Natural killer cell (primary cell): ENCODE measurements at regions not wholly inside any gene's neighbourhood (a gene's known extent, or its start where the extent isn't known, plus 50 kb on each side); places are given as distances from the start of the nearest gene placed in this dataset.
"Not testable (repeated sequence)": the region's sequence is repeated elsewhere in the genome, so short reads cannot be mapped to it uniquely, and the experiment has no call there.

ENCODE experiments used
- ATAC-seq, 3 donors: fragments of 150-1000 bp in 2 of 3; fragments of 200-7000 bp in 1 of 3; cut with Tn5 transposase; 1 replicate in 1 of 3; 2 replicates in 2 of 3; pipeline ENCODE4 v1.10.0; 2021; ENCODE audit warnings: mild to moderate bottlenecking in 2 of 3, moderate library complexity in 2 of 3
- DNase-seq, 2 donors: peaks; one replicate each; pipeline versions ENCODE4 v3.0.0 to v3.0.0-alpha.2; 2013 to 2021; ENCODE audit warnings: mixed read lengths in 1 of 2
- H3K27ac ChIP-seq: one replicate; pipeline ENCODE4 v1.5.1; 2013; ENCODE audit warnings: mild to moderate bottlenecking, low read length
- H3K27me3 ChIP-seq: one replicate; pipeline ENCODE4 v1.6.1; 2013; ENCODE audit warnings: low read length; ENCODE audit not compliant: control insufficient read depth, insufficient read depth
- H3K36me3 ChIP-seq: one replicate; pipeline ENCODE4 v1.6.1; 2013; ENCODE audit warnings: low read length; ENCODE audit not compliant: control insufficient read depth, insufficient read depth
- H3K4me1 ChIP-seq: one replicate; pipeline ENCODE4 v1.6.1; 2013; ENCODE audit warnings: low read length; ENCODE audit not compliant: control insufficient read depth, insufficient read depth
- H3K4me3 ChIP-seq: one replicate; pipeline ENCODE4 v1.5.1; 2013; ENCODE audit warnings: low read length
- H3K9me3 ChIP-seq: one replicate; pipeline ENCODE4 v1.6.1; 2013; ENCODE audit warnings: low read length; ENCODE audit not compliant: control insufficient read depth, insufficient read depth
- H3K27ac Mint-ChIP-seq, 2 donors: one replicate each; pipeline ENCODE4 v1.8.0; 2022; ENCODE audit warnings: mild to moderate bottlenecking in 2 of 2, mixed read lengths in 2 of 2, moderate library complexity in 1 of 2
- H3K27me3 Mint-ChIP-seq, 2 donors: one replicate each; pipeline ENCODE4 v1.8.0; 2022; ENCODE audit warnings: low read depth in 2 of 2, mixed read lengths in 2 of 2
- H3K36me3 Mint-ChIP-seq: one replicate; pipeline ENCODE4 v1.8.0; 2022; ENCODE audit warnings: mixed read lengths
- H3K4me1 Mint-ChIP-seq, 2 donors: one replicate each; pipeline ENCODE4 v1.8.0; 2022; ENCODE audit warnings: mixed read lengths in 2 of 2
- H3K4me3 Mint-ChIP-seq: one replicate; pipeline ENCODE4 v1.8.0; 2022; ENCODE audit warnings: mild to moderate bottlenecking, moderate library complexity, mixed read lengths
- H3K9me3 Mint-ChIP-seq, 2 donors: one replicate each; pipeline ENCODE4 v1.8.0; 2022; ENCODE audit warnings: mixed read lengths in 2 of 2
- CTCF ChIP-seq: fragments of 200-600 bp; IDR thresholded peaks from one replicate; pipeline ENCODE4 v1.8.0; 2022; ENCODE audit warnings: antibody characterized with exemption
- WGBS: methylation state at CpG from one replicate; pipeline ENCODE4 v1.1.7; 2013; ENCODE audit warnings: missing lambda C conversion rate; ENCODE audit not compliant: insufficient coverage; 5-methylcytosine and 5-hydroxymethylcytosine counted together
- intact Hi-C: fragments of 100-400 bp; cut with micrococcal nuclease; formaldehyde crosslinking; loops from one replicate; pipeline ENCODE4 v1.14.2; 2022

- Histone ChIP-seq H3K27me3 (no peaks in the 10 kb centered on the region), H3K4me1 (no peaks in the 10 kb centered on the region), H3K4me3 (no peak overlapping the region), H3K9me3 (no peaks in the 10 kb centered on the region), H3K36me3 (no peaks in the 10 kb centered on the region), H3K27ac (no peak overlapping the region)
- DNase-seq (no peak), ATAC-seq (no peak)
- no peak overlapping the region for H3K4me3 Mint-ChIP-seq
- no peak overlapping the region for H3K27ac Mint-ChIP-seq
- intact Hi-C loops, result no loop called here
- H3K9me3 Mint-ChIP-seq, result no peaks in the 10 kb centered on the region
- no peaks in the 10 kb centered on the region for H3K27me3 Mint-ChIP-seq
- no peaks in the 10 kb centered on the region for H3K36me3 Mint-ChIP-seq
- TF ChIP-seq CTCF, result no peak
- H3K4me1 Mint-ChIP-seq, result no peaks in the 10 kb centered on the region
- 94% methylated on average over 2 of the region's 2 CpGs for WGBS
Measured at GRCh38 chr21:26245428-26245827, 74.9 kb upstream of the APP start.

- WGBS, result no CpG with 5 or more reads among the region's 3 CpGs
- Mint-ChIP-seq H3K27me3 (no peaks in the 10 kb centered on the region), H3K4me3 (no peak overlapping the region), H3K9me3 (no peaks in the 10 kb centered on the region), H3K27ac (no peak overlapping the region), H3K4me1 (no peaks in the 10 kb centered on the region), H3K36me3 (no peaks in the 10 kb centered on the region)
- Histone ChIP-seq H3K27ac (no peak overlapping the region), H3K9me3 (no peaks in the 10 kb centered on the region), H3K36me3 (no peaks in the 10 kb centered on the region), H3K27me3 (no peaks in the 10 kb centered on the region), H3K4me3 (no peak overlapping the region), H3K4me1 (no peaks in the 10 kb centered on the region)
- DNase-seq, result no peak
- TF ChIP-seq CTCF, result no peak
- ATAC-seq, result no peak
- intact Hi-C loops, result no loop called here
Measured at GRCh38 chr21:26238646-26239045, 68.1 kb upstream of the APP start.

- Histone ChIP-seq H3K27ac (no peak overlapping the region), H3K9me3 (no peaks in the 10 kb centered on the region), H3K27me3 (no peaks in the 10 kb centered on the region), H3K4me3 (no peak overlapping the region), H3K36me3 (no peaks in the 10 kb centered on the region), H3K4me1 (no peaks in the 10 kb centered on the region)
- WGBS, result 77% methylated on average over 4 of the region's 4 CpGs
- no peaks in the 10 kb centered on the region for H3K4me1 Mint-ChIP-seq
- no peaks in the 10 kb centered on the region for H3K9me3 Mint-ChIP-seq
- ATAC-seq (no peak), DNase-seq (no peak)
- peaks cover 0 to 3% of the 10 kb centered on the region in 2 donors for H3K27me3 Mint-ChIP-seq
- no peak overlapping the region for H3K27ac Mint-ChIP-seq
- intact Hi-C loops, result no loop called here
- no peak overlapping the region for H3K4me3 Mint-ChIP-seq
- TF ChIP-seq CTCF, result no peak
- no peaks in the 10 kb centered on the region for H3K36me3 Mint-ChIP-seq
Measured at GRCh38 chr21:26236281-26236680, 65.7 kb upstream of the APP start.

- H3K4me3 Mint-ChIP-seq, H3K4me1 ChIP-seq, H3K27me3 Mint-ChIP-seq, intact Hi-C loops, H3K27ac ChIP-seq, H3K36me3 ChIP-seq, H3K4me3 ChIP-seq, ATAC-seq, H3K9me3 ChIP-seq, H3K9me3 Mint-ChIP-seq, H3K4me1 Mint-ChIP-seq, H3K27ac Mint-ChIP-seq, DNase-seq, H3K36me3 Mint-ChIP-seq, H3K27me3 ChIP-seq: not testable (repeated sequence)
- WGBS, result no CpG with 5 or more reads among the region's 1 CpG
Measured at GRCh38 chr21:26233297-26233696, 62.7 kb upstream of the APP start.

- H3K4me3 ChIP-seq, H3K36me3 ChIP-seq, intact Hi-C loops, DNase-seq, H3K4me1 Mint-ChIP-seq, H3K36me3 Mint-ChIP-seq, H3K27me3 Mint-ChIP-seq, H3K4me1 ChIP-seq, H3K9me3 ChIP-seq, H3K27ac Mint-ChIP-seq, H3K9me3 Mint-ChIP-seq, H3K27ac ChIP-seq, H3K4me3 Mint-ChIP-seq, H3K27me3 ChIP-seq, ATAC-seq: not testable (repeated sequence)
- WGBS, result 90% methylated on average over 8 of the region's 8 CpGs
Measured at GRCh38 chr21:26232491-26232890, 61.9 kb upstream of the APP start.
